SK-N-SH treated with all-trans-retinoic acid at 6 μM for 48 hours (cell line): ENCODE measurements at regions not wholly inside any gene's neighbourhood (a gene's known extent, or its start where the extent isn't known, plus 50 kb on each side); places are given as distances from the start of the nearest gene placed in this dataset.

ENCODE experiments used
- ATAC-seq: fragments of 200-7000 bp; cut with Tn5 transposase; 3 replicates; pipeline ENCODE4 v1.9.1; 2020; ENCODE audit warnings: mild to moderate bottlenecking, moderate library complexity
- ARNTL ChIP-seq: fragments of 450-650 bp; formaldehyde crosslinking; IDR thresholded peaks from 2 replicates; pipeline ENCODE4 v1.5.0; 2020; ENCODE audit warnings: low read depth, mild to moderate bottlenecking, moderate library complexity, borderline replicate concordance
- BACH2 ChIP-seq: fragments of 250-450 bp; sonication (Bioruptor Pico); IDR thresholded peaks from 2 replicates; pipeline ENCODE4 v1.9.0; 2021; ENCODE audit warnings: mild to moderate bottlenecking, borderline replicate concordance
- CREB5 ChIP-seq: fragments of 250-450 bp; sonication (Bioruptor Pico); IDR thresholded peaks from 2 replicates; pipeline ENCODE4 v1.5.1; 2020; ENCODE audit warnings: low read depth, mild to moderate bottlenecking, moderate library complexity
- CSDC2 ChIP-seq: fragments of 250-450 bp; sonication (Bioruptor Pico); IDR thresholded peaks from 2 replicates; pipeline ENCODE4 v1.5.0; 2020; ENCODE audit warnings: mild to moderate bottlenecking, moderate library complexity
- ESRRG ChIP-seq: fragments of 250-450 bp; sonication (Bioruptor Pico); IDR thresholded peaks from 2 replicates; pipeline ENCODE4 v1.6.1; 2021; ENCODE audit warnings: mild to moderate bottlenecking
- GLIS3 ChIP-seq: fragments of 250-450 bp; sonication (Bioruptor Pico); IDR thresholded peaks from 2 replicates; pipeline ENCODE4 v1.5.0; 2020; ENCODE audit warnings: mild to moderate bottlenecking, moderate library complexity
- ISL1 ChIP-seq: fragments of 250-450 bp; sonication (Bioruptor Pico); IDR thresholded peaks from 2 replicates; pipeline ENCODE4 v2.1.2; 2022; ENCODE audit warnings: mild to moderate bottlenecking, moderate library complexity
- OSR1 ChIP-seq: fragments of 250-450 bp; sonication (Bioruptor Pico); IDR thresholded peaks from 2 replicates; pipeline ENCODE4 v1.8.0; 2022; ENCODE audit warnings: moderate library complexity, mild to moderate bottlenecking, inconsistent platforms
- PATZ1 ChIP-seq: fragments of 250-450 bp; sonication (Bioruptor Pico); IDR thresholded peaks from 2 replicates; pipeline ENCODE4 v1.8.0; 2020; ENCODE audit warnings: mild to moderate bottlenecking, moderate library complexity, borderline replicate concordance
- POU6F1 ChIP-seq: fragments of 250-450 bp; sonication (Bioruptor Pico); IDR thresholded peaks from 2 replicates; pipeline ENCODE4 v1.8.0; 2021; ENCODE audit warnings: low read depth, mild to moderate bottlenecking, moderate library complexity, borderline replicate concordance
- PPARA ChIP-seq: fragments of 250-450 bp; sonication (Bioruptor Pico); IDR thresholded peaks from 2 replicates; pipeline ENCODE4 v1.5.0; 2020; ENCODE audit warnings: mild to moderate bottlenecking, borderline replicate concordance
- RARB ChIP-seq: fragments of 250-450 bp; sonication (Bioruptor Pico); IDR thresholded peaks from 2 replicates; pipeline ENCODE4 v1.8.0; 2021; ENCODE audit warnings: mild to moderate bottlenecking, moderate library complexity
- SNAI2 ChIP-seq: fragments of 250-450 bp; sonication (Bioruptor Pico); IDR thresholded peaks from 2 replicates; pipeline ENCODE4 v1.5.0; 2020; ENCODE audit warnings: mild to moderate bottlenecking, moderate library complexity
- TCF4 ChIP-seq: fragments of 250-450 bp; sonication (Bioruptor Pico); IDR thresholded peaks from 2 replicates; pipeline ENCODE4 v1.8.0; 2021; ENCODE audit warnings: mild to moderate bottlenecking, moderate library complexity, borderline replicate concordance
- TOX ChIP-seq: fragments of 250-450 bp; sonication (Bioruptor Pico); IDR thresholded peaks from 2 replicates; pipeline ENCODE4 v1.8.0; 2021; ENCODE audit warnings: mild to moderate bottlenecking, moderate library complexity, borderline replicate concordance
- TSHZ2 ChIP-seq: fragments of 250-450 bp; sonication (Bioruptor Pico); IDR thresholded peaks from 2 replicates; pipeline ENCODE4 v1.5.0; 2020; ENCODE audit warnings: mild to moderate bottlenecking, moderate library complexity
- ZFP3 ChIP-seq: fragments of 250-450 bp; sonication (Bioruptor Pico); IDR thresholded peaks from 2 replicates; pipeline ENCODE4 v1.5.0; 2020; ENCODE audit warnings: mild to moderate bottlenecking, moderate library complexity
- ZFP30 ChIP-seq: fragments of 450-650 bp; formaldehyde crosslinking; IDR thresholded peaks from 2 replicates; pipeline ENCODE4 v1.5.0; 2022; ENCODE audit warnings: mild to moderate bottlenecking, moderate library complexity
- ZNF70 ChIP-seq: fragments of 450-650 bp; formaldehyde crosslinking; IDR thresholded peaks from 2 replicates; pipeline ENCODE4 v1.5.0; 2020; ENCODE audit warnings: mild to moderate bottlenecking, moderate library complexity
- ZNF8 ChIP-seq: fragments of 450-650 bp; formaldehyde crosslinking; IDR thresholded peaks from 2 replicates; pipeline ENCODE4 v1.5.0; 2020; ENCODE audit warnings: mild to moderate bottlenecking, moderate library complexity

GRCh38 chr4:89599026-89599425 is 237.9 kb downstream of the SNCA start:
- TF ChIP-seq ESRRG (CRISPR knock-in tag) (no peak), PATZ1 (no peak), POU6F1 (no peak), ZFP3 (CRISPR knock-in tag) (no peak), ZFP30 (CRISPR knock-in tag) (no peak), GLIS3 (no peak), RARB (CRISPR knock-in tag) (no peak)
- no peak for ATAC-seq

GRCh38 chr4:89598602-89599001 is 238.4 kb downstream of the SNCA start:
- ATAC-seq, result peak; percentile 68; the same call in 2 of the 3 replicates
- TF ChIP-seq ARNTL (CRISPR knock-in tag), result no peak
- TF ChIP-seq ZNF70 (CRISPR knock-in tag), result no peak
- no peak for TF ChIP-seq SNAI2 (CRISPR knock-in tag)
- no peak for TF ChIP-seq CREB5 (CRISPR knock-in tag)
- no peak for TF ChIP-seq ZNF8 (CRISPR knock-in tag)
- TF ChIP-seq BACH2, result no peak
- TF ChIP-seq OSR1 (CRISPR knock-in tag), result no peak
- TF ChIP-seq CSDC2 (CRISPR knock-in tag), result no peak
- no peak for TF ChIP-seq TOX
- no peak for TF ChIP-seq RARB (CRISPR knock-in tag)
- no peak for TF ChIP-seq ZFP30 (CRISPR knock-in tag)
- no peak for TF ChIP-seq PATZ1
- no peak for TF ChIP-seq TCF4
- no peak for TF ChIP-seq PPARA (CRISPR knock-in tag)
- TF ChIP-seq ESRRG (CRISPR knock-in tag), result no peak
- no peak for TF ChIP-seq ZFP3 (CRISPR knock-in tag)
- TF ChIP-seq GLIS3, result no peak
- TF ChIP-seq ISL1 (CRISPR knock-in tag), result no peak
- TF ChIP-seq TSHZ2 (CRISPR knock-in tag), result no peak
- TF ChIP-seq POU6F1, result no peak
